KOPT-K1 (cell line): ENCODE measurements at regions not wholly inside any gene's neighbourhood (a gene's known extent, or its start where the extent isn't known, plus 50 kb on each side); places are given as distances from the start of the nearest gene placed in this dataset.
"Not testable (repeated sequence)": the region's sequence is repeated elsewhere in the genome, so short reads cannot be mapped to it uniquely, and the experiment has no call there.

Experiments
- H3K27ac ChIP-seq: fragments of 200-600 bp; sonication (generic); 2 replicates; pipeline ENCODE4 v1.5.1; 2016; ENCODE audit warnings: antibody characterized with exemption, mild to moderate bottlenecking, low read depth, low read length; ENCODE audit not compliant: poor library complexity, severe bottlenecking
- H3K36me3 ChIP-seq: fragments of 200-600 bp; sonication (generic); 2 replicates; pipeline ENCODE4 v1.5.1; 2017; ENCODE audit warnings: antibody characterized with exemption, mild to moderate bottlenecking, low read length, moderate library complexity; ENCODE audit not compliant: insufficient read depth
- H3K9me3 ChIP-seq: fragments of 200-600 bp; sonication (generic); 2 replicates; pipeline ENCODE4 v1.5.1; 2017; ENCODE audit warnings: antibody characterized with exemption, low read length, mild to moderate bottlenecking; ENCODE audit not compliant: insufficient read depth, poor library complexity, severe bottlenecking

GRCh38 chr12:46484396-46485061 lies 112.0 kb upstream of the SLC38A2 start:
- peaks cover 2% of the 10 kb centered on the region; the same call in 1 of the 2 replicates for H3K36me3 ChIP-seq
- H3K9me3 ChIP-seq = no peaks in the 10 kb centered on the region
- no peak overlapping the region for H3K27ac ChIP-seq

GRCh38 chr12:46483572-46484395 lies 111.2 kb upstream of the SLC38A2 start:
- no peaks in the 10 kb centered on the region for H3K9me3 ChIP-seq
- no peak overlapping the region for H3K27ac ChIP-seq
- H3K36me3 ChIP-seq = peaks cover 4% of the 10 kb centered on the region; the same call in 1 of the 2 replicates

DNA sequence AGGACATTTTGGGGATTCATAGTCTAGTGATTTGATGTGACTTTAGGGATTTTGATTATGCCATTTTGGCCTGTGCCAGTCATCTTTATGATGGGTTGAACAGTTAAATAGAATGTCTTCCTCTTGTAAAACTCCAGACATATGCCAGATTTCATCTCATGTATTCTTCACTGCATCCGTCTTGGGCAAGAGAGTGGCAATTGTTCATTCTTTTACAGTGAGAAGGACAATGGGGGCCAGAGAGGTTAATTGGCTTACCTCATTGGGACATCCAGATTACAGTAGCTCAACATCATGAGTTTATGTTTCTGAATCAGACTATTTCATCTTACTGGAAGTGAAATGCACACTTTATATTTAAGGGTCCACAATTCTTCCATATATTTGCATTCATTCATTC lies 108.2 kb upstream of the SLC38A2 start:
- Histone ChIP-seq H3K27ac (no peak overlapping the region), H3K36me3 (peaks cover 8% of the 10 kb centered on the region; the same call in 1 of the 2 replicates), H3K9me3 (no peaks in the 10 kb centered on the region)

DNA sequence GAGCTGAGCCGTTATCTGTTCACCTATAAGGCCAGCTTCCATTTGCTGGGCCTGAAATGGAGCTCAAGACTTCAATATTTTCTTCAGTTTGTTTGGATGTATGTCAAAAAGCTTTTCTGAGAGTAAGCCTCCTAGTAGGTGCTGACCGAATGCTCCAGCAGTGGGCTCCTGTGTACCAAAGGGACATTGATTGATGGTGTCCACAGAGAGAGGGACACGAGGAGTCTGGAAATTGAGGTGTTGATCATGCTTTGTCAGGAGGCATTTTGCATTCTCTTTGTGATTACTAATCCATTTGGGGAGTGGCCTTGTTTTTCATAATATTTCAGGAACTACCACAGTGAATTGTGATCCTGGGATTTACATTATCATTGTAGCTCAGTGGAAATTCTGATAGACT lies 107.7 kb upstream of the SLC38A2 start:
- H3K9me3 ChIP-seq = no peaks in the 10 kb centered on the region
- H3K27ac ChIP-seq = no peak overlapping the region
- peaks cover 8% of the 10 kb centered on the region; the same call in 1 of the 2 replicates for H3K36me3 ChIP-seq

- H3K27ac ChIP-seq = no peak overlapping the region
- peaks cover 8% of the 10 kb centered on the region; the same call in 1 of the 2 replicates for H3K36me3 ChIP-seq
- H3K9me3 ChIP-seq = no peaks in the 10 kb centered on the region
Observed at GRCh38 chr12:46478123-46478522, 105.5 kb upstream of the SLC38A2 start.

DNA sequence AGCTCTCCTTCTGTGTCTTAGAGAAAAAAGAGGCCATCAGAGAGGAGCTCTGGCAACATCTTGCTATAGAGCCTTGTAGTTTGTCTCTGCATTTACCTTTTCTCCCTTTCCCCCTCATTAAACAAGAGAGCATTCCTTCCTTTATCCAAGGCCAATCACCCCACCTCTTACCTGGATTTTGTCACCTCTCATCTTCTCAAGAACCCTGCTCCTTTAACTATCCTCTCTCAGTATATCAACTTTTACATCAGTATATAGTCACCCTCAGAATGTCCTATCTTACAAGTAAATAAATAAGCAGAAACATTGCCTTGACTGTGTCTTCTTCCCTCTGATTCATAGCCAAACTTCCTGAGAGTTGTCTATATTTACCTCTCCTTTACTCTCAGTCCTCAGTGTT lies 105.0 kb upstream of the SLC38A2 start:
- Histone ChIP-seq H3K9me3 (no peaks in the 10 kb centered on the region), H3K36me3 (peaks cover 8% of the 10 kb centered on the region; the same call in 1 of the 2 replicates), H3K27ac (no peak overlapping the region)

DNA sequence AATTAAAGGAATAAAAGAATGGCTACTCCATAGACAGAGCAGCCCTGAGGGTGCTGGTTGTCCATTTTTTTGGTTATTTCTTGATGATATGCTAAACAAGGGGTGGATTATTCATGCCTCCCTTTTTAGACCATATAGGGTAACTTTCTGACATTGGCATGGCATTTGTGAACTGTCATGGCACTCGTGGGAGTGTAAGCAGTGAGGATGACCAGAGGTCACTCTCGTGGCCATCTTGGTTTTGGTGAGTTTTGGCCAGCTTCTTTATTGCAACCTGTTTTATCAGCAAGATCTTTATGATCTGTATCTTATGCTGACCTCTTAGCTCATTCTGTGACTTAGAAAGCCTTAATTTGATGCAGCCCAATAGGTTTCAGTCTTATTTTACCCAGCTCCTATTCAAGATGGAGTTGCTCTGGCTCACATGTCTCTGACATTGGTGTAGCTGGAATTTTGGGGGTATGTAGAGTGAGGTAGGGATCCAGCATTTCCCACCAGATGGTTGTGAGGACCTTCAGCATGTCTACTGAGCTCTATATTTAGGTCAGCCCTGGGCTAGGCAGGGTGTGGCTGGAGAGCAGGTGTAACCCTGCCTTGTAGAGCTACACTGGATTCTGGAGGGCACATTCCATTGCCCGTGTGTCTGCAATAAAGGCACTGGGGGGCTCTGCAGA lies 103.5 kb upstream of the SLC38A2 start:
- H3K9me3 ChIP-seq = no peaks in the 10 kb centered on the region
- peaks cover 8% of the 10 kb centered on the region; the same call in 1 of the 2 replicates for H3K36me3 ChIP-seq
- no peak overlapping the region for H3K27ac ChIP-seq

DNA sequence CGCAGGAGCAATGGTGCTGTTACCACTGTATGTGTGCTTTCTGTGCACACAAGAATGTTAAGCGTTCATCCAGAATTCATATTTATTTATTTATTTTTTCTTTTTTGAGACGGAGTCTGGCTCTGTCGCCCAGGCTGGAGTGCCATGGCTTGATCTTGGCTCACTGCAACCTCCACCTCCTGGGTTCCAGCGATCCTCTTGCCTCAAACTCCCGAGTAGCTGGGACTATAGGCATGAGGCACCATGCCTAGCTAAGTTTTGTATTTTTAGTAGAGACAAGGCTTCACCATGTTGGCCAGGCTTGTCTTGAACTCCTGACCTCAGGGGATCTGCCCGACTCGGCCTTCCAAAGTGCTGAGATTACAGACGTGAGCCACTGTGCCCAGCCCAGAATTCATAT lies 101.8 kb upstream of the SLC38A2 start:
- not testable (repeated sequence) for H3K27ac ChIP-seq, H3K9me3 ChIP-seq, H3K36me3 ChIP-seq

DNA sequence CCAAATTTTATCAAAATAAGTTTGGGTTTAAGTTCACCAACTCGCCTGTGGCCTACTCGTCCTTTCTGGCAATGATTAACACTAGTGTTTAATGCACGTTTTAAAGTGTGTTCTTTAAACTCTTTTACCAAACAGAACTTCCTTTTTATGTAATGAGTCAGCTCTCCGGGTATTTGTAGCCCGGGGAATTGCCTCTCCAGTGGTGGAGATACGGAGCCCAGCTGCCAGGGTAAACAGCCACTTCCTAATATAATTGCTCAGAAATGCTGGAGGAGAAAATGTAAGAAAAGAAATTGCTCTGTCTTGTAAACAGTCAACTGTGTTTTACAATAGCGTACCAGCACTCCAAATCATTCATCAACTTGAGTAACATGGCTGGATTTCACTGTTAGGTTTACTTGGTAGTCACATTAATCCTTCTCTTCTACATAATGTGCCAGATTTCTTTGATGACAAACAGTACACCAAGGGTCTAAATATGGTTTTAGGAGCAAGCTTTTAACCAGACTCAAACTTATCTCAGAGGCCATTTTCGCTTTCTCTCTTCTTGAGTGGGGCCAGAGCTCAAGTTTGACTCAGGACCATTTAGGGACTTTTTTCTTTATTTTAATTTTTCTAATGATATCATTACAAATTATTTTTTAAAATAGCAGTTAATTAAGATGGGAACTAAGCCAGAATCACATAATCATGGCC lies 101.2 kb upstream of the SLC38A2 start:
- Histone ChIP-seq H3K9me3 (no peaks in the 10 kb centered on the region), H3K27ac (no peak overlapping the region)

GRCh38 chr12:46472893-46473633 lies 100.5 kb upstream of the SLC38A2 start:
- Histone ChIP-seq H3K36me3 (0 out of 2 replicates have a peak, but pooled peaks cover 4% of the 10 kb centered on the region), H3K27ac (no peak overlapping the region), H3K9me3 (no peaks in the 10 kb centered on the region)

More for the DNA sequence above, 101.2 kb upstream of the SLC38A2 start:
- H3K36me3 ChIP-seq = 0 out of 2 replicates have a peak, but pooled peaks cover 4% of the 10 kb centered on the region

DNA sequence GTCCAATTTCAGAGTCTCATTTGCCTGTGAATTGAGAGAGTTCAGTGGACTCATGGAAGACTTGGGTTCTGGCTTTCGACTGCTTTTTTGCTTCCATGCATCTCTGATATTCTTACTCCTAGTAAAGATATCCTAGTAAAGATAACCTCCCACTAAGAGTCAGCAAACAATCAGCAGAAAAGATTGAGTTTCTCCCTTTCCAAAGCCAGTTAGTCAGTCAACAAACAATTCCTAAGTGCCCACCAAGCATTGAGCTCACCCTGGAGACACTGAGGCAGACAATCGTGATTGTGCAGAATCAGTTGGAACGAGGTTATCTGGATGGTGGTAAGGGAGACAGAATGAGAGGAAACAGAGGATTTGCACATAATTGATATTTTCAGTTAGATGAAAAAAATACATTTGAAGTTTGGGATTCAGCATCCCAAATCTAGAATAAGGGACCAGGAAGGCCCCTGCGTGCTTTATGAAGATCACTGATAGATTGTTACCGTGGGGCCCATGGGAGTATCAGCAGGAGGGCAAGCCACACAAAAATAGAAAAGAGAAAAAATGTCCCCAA lies 99.7 kb upstream of the SLC38A2 start:
- Histone ChIP-seq H3K9me3 (no peaks in the 10 kb centered on the region), H3K27ac (no peak overlapping the region), H3K36me3 (no peaks in the 10 kb centered on the region)

DNA sequence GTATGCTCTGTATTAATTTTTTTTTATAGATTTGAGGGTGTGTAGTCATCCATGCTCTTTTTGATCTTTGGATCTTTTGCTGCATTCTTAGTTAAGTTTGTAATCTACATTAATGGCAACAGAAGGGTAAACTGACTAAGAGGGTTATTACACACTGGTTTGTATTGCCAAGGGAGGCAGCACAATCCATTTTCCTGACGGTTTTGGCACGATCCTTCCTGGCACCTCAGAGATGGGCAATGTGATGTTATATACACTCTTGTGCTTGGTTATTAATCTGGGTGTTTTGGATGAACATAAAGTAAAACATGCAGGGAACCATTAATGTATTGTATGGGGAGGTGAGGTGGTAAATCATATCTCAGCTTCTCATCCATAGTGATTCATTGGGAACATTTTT lies 98.8 kb upstream of the SLC38A2 start:
- Histone ChIP-seq H3K27ac (no peak overlapping the region), H3K36me3 (no peaks in the 10 kb centered on the region), H3K9me3 (no peaks in the 10 kb centered on the region)

DNA sequence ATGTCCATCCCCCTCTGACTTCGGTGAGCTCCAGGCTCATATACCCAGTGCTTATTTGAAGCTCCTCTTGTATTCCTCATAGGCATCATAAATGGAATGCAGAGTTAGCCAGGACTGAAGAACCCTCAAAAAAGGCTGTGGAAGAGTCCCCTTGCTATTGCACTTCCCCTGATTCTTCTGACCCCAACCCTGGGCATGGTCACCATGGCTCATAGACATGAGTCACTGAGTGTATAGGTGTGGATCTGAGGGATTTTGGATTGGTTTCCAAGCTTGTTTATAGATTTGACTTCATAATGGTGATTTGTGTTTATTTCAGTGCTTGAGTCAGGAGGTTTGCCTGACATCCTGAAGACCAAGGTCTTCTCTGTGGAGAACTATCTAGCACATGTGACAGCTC lies 98.4 kb upstream of the SLC38A2 start:
- H3K9me3 ChIP-seq = no peaks in the 10 kb centered on the region
- H3K27ac ChIP-seq = peak overlapping the region; percentile 73
- no peaks in the 10 kb centered on the region for H3K36me3 ChIP-seq

DNA sequence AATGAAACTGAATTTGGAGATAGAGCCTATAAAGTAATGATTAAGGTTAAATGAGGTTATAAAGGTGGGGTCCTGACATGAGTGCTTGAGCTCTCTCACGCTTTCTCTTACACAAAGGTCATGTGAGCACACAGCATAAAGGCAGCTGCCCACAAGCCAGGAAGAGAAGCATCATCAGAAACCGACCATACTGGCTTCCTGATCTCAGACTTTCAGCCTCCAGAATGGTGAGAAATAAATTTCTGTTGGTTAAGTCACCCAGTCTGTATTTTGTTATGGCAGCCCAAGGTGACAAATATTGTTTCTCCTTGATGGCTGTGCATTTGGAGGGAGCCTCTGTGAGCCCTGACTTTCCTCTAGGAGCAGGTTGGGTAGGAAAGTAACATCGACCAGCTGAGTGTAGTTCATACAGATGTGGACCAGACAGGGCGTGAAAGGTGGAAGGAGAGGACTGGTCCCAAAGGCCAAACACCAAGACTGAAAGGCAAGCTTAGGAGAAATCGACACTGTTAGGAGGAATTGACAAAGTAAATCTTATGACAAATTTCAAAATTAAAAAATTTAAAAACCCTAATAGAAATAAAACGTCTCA lies 97.6 kb upstream of the SLC38A2 start:
- H3K9me3 ChIP-seq = peaks cover under 1% of the 10 kb centered on the region
- no peaks in the 10 kb centered on the region for H3K36me3 ChIP-seq
- H3K27ac ChIP-seq = peak overlapping the region; percentile 73
